Astrocyte of the cerebellum (primary cell): ENCODE measurements at regions not wholly inside any gene's neighbourhood (a gene's known extent, or its start where the extent isn't known, plus 50 kb on each side); places are given as distances from the start of the nearest gene placed in this dataset.

Source experiments
- DNase-seq: peaks from one replicate; pipeline ENCODE4 v3.0.0-alpha.2; 2011; ENCODE audit warnings: low read depth
- H3K4me3 ChIP-seq: 2 replicates; pipeline ENCODE4 v1.5.1; 2011; ENCODE audit warnings: mild to moderate bottlenecking, low read depth, low read length, moderate library complexity
- in situ Hi-C: cut with HindIII; loops from 2 replicates; pipeline ENCODE4 v1.10.0; 2017; ENCODE audit warnings: low sequenced_read_pairs
- TF ChIP-seq, protein P1 (sequence below): IDR thresholded peaks from 2 replicates; pipeline ENCODE4 v1.5.1; 2012; ENCODE audit warnings: low read length, low read depth, moderate library complexity, mild to moderate bottlenecking; ENCODE audit errors: missing control alignments

GRCh38 chr2:122610948-122611609, 855.6 kb downstream of the TSN start:
- no peak overlapping the region for H3K4me3 ChIP-seq
- in situ Hi-C loops, result no loop called here
- TF ChIP-seq, protein P1, sequence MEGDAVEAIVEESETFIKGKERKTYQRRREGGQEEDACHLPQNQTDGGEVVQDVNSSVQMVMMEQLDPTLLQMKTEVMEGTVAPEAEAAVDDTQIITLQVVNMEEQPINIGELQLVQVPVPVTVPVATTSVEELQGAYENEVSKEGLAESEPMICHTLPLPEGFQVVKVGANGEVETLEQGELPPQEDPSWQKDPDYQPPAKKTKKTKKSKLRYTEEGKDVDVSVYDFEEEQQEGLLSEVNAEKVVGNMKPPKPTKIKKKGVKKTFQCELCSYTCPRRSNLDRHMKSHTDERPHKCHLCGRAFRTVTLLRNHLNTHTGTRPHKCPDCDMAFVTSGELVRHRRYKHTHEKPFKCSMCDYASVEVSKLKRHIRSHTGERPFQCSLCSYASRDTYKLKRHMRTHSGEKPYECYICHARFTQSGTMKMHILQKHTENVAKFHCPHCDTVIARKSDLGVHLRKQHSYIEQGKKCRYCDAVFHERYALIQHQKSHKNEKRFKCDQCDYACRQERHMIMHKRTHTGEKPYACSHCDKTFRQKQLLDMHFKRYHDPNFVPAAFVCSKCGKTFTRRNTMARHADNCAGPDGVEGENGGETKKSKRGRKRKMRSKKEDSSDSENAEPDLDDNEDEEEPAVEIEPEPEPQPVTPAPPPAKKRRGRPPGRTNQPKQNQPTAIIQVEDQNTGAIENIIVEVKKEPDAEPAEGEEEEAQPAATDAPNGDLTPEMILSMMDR, result no peak

DNA sequence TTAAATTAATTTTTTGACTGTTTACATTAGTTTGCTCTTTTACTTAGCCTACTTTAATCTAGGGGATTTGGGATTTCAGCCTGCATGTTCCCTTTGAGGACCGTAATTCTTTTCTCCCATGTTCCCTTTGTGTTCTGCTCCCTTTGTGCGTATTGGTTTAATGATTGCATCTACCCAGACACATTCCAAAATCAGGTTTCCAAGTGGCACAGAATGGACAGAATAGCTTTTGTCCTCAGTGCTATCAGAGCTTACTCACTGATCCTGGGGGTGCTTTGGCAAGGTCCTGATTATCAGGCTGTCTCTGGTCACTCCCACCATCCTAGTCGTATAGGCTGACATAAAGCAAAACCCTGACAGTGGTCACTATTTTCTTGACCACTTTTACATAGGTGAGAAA, 867.5 kb downstream of the TSN start:
- in situ Hi-C loops, result no loop called here
- TF ChIP-seq, protein P1, result no peak
- H3K4me3 ChIP-seq, result no peak overlapping the region
- no peak for DNase-seq

More at GRCh38 chr2:122610948-122611609, 855.6 kb downstream of the TSN start:
- DNase-seq, result no peak

DNA sequence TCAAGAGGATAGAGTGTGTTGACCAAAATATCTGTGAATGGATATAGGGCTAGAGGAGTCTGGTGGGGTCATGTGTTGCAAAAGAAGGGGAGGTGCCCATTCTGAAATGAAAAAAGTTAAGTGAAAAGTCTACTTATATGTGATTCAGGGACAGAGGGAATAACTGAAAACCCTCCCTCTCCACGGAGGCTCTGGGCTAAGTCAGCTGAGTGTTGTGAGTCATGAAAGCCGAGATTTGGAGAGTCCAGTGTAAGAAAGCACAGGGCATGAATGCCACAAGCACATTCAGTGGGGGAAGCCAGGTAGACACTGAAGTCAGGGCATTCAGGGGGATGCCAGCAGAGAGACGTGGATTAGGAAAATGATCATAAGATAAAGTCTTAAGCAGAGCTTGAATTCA, 871.9 kb downstream of the TSN start:
- in situ Hi-C loops, result no loop called here
- DNase-seq, result no peak
- TF ChIP-seq, protein P1, result no peak

DNA sequence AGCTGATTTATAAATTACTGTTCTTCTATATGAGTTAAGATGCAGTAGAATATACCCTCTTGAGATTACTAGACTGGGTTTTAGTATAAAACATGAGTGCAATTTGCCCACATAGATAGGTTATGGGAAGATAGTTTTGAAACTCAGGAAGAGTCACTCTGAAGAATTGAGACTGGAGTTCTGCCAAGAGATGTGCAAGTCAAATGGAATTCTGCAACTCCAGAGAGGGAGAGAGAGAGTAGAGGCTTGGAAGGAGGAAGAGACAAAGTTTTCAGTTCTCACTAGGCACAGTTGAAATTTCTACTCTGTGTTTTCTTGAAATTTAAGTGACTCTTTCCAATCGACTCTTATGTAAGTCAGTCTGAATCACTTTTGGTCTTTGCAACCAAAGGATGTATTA, 878.8 kb downstream of the TSN start:
- no peak overlapping the region for H3K4me3 ChIP-seq
- TF ChIP-seq, protein P1, result no peak
- peak; percentile 31 for DNase-seq
- in situ Hi-C loops, result no loop called here

More for the DNA sequence above, 871.9 kb downstream of the TSN start:
- no peak overlapping the region for H3K4me3 ChIP-seq

- H3K4me3 ChIP-seq, result no peak overlapping the region
- DNase-seq, result no peak
- TF ChIP-seq, protein P1, result no peak
- in situ Hi-C loops, result no loop called here
These were observed 879.5 kb downstream of the TSN start for GRCh38 chr2:122634920-122635319.

GRCh38 chr2:122635686-122636085, 880.2 kb downstream of the TSN start:
- in situ Hi-C loops, result no loop called here
- H3K4me3 ChIP-seq, result no peak overlapping the region
- TF ChIP-seq, protein P1, result no peak
- DNase-seq, result no peak
